NB4 (cell line): ENCODE measurements at regions not wholly inside any gene's neighbourhood (a gene's known extent, or its start where the extent isn't known, plus 50 kb on each side); places are given as distances from the start of the nearest gene placed in this dataset.
"Not testable (repeated sequence)": the region's sequence is repeated elsewhere in the genome, so short reads cannot be mapped to it uniquely, and the experiment has no call there.

Source experiments
- CTCF ChIP-seq: IDR thresholded peaks from one replicate; pipeline ENCODE4 v1.5.1; 2012; ENCODE audit warnings: low read depth, low read length
- MAX ChIP-seq: IDR thresholded peaks from 2 replicates; pipeline ENCODE4 v1.6.1; 2011; ENCODE audit warnings: low read depth, low read length
- MYC ChIP-seq: IDR thresholded peaks from 2 replicates; pipeline ENCODE4 v1.6.1; 2011; ENCODE audit warnings: low read depth, low read length
- POLR2A ChIP-seq: IDR thresholded peaks from 2 replicates; pipeline ENCODE4 v1.6.1; 2011; ENCODE audit warnings: mild to moderate bottlenecking; ENCODE audit not compliant: insufficient read length; ENCODE audit errors: extremely low read depth

- not testable (repeated sequence) for TF ChIP-seq CTCF, MYC, POLR2A, MAX
These were observed 1425.6 kb downstream of the STIM2 start for GRCh38 chr4:28286266-28286665.
